GM12878 (cell line): ENCODE measurements at regions not wholly inside any gene's neighbourhood (a gene's known extent, or its start where the extent isn't known, plus 50 kb on each side); places are given as distances from the start of the nearest gene placed in this dataset.

Source experiments
- CBFB ChIP-seq: IDR thresholded peaks from 2 replicates; pipeline ENCODE4 v1.6.1; 2016; ENCODE audit warnings: antibody characterized with exemption, low read depth
- CTCF ChIP-seq, 3 experiments: IDR thresholded peaks in 2 of 3; conservative IDR thresholded peaks in 1 of 3; 2 replicates each; pipeline ENCODE4 v1.5.1; 2011; ENCODE audit warnings: low read depth in 3 of 3, low read length in 3 of 3, mild to moderate bottlenecking in 3 of 3, control low read depth in 2 of 3, moderate library complexity in 2 of 3, inconsistent platforms in 1 of 3, mixed read lengths in 1 of 3; ENCODE audit not compliant: control insufficient read depth in 2 of 3, insufficient read depth in 1 of 3; ENCODE audit errors: extremely low read depth in 1 of 3
- E4F1 ChIP-seq: fragments of 450-650 bp; IDR thresholded peaks from 2 replicates; pipeline ENCODE4 v1.6.1; 2018; ENCODE audit warnings: borderline replicate concordance, mild to moderate bottlenecking; ENCODE audit not compliant: partially characterized antibody
- EP300 ChIP-seq, 2 experiments: fragments of 150-350 bp in 1 of 2; IDR thresholded peaks; 2 replicates each; pipeline ENCODE4 v1.6.1; 2011 to 2012; ENCODE audit warnings: low read depth in 2 of 2, low read length in 2 of 2, borderline replicate concordance in 1 of 2, improper control_type of control experiment in 1 of 2, inconsistent platforms in 1 of 2; ENCODE audit not compliant: control insufficient read depth in 1 of 2
- FOS ChIP-seq: IDR thresholded peaks from 3 replicates; pipeline ENCODE4 v1.6.1; 2011; ENCODE audit warnings: borderline replicate concordance; ENCODE audit not compliant: insufficient read length; ENCODE audit errors: extremely low read depth
- KAT2A ChIP-seq: conservative IDR thresholded peaks from 2 replicates; pipeline ENCODE4 v1.6.1; 2011; ENCODE audit warnings: low read depth, low read length; ENCODE audit not compliant: control insufficient read depth
- MXI1 ChIP-seq: fragments of 150-350 bp; IDR thresholded peaks from 2 replicates; pipeline ENCODE4 v1.6.1; 2011; ENCODE audit warnings: low read depth, mild to moderate bottlenecking, inconsistent platforms, low read length, improper control_type of control experiment
- POLR2A ChIP-seq: IDR thresholded peaks from 2 replicates; pipeline ENCODE4 v1.6.1; 2011; ENCODE audit warnings: low read depth, mild to moderate bottlenecking, low read length
- PRDM15 ChIP-seq: fragments of 450-650 bp; formaldehyde crosslinking; IDR thresholded peaks from 2 replicates; pipeline ENCODE4 v1.4.0; 2020; ENCODE audit warnings: mild to moderate bottlenecking, moderate library complexity
- SREBF2 ChIP-seq: IDR thresholded peaks from 2 replicates; pipeline ENCODE4 v1.6.1; 2012; ENCODE audit warnings: mild to moderate bottlenecking, low read length
- TCF3 ChIP-seq: IDR thresholded peaks from 2 replicates; pipeline ENCODE4 v1.6.1; 2012; ENCODE audit warnings: low read depth, mild to moderate bottlenecking, low read length, borderline replicate concordance; ENCODE audit not compliant: insufficient read depth
- USF2 ChIP-seq: IDR thresholded peaks from 2 replicates; pipeline ENCODE4 v1.6.1; 2011; ENCODE audit warnings: low read depth, low read length, improper control_type of control experiment, borderline replicate concordance
- ZNF384 ChIP-seq: IDR thresholded peaks from 2 replicates; pipeline ENCODE4 v1.6.1; 2012; ENCODE audit warnings: low read depth, mild to moderate bottlenecking, low read length, improper control_type of control experiment, borderline replicate concordance
- TF ChIP-seq, protein P1 (sequence below): IDR thresholded peaks from 2 replicates; pipeline ENCODE4 v1.6.1; 2012; ENCODE audit warnings: low read length, inconsistent platforms

DNA sequence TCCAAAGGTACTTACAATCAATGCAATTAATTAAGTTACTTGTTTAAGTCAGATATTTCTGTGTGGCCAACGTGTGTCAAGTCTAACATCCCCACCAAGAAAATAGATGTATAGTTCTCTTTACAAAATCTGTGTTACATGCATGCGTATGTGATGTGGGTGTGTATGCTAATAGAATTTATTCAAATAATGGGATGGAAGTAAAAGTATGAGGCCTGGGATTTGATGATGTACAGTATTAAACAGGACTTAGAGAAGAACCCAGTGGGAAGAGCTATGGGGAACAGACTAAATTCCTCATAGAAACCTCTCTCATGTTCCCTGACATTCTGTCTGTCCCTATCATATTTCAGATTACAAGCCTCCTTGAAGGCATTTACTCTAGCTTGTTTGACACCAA is 72.5 kb downstream of the IFI44 start:
- TF ChIP-seq PRDM15 (CRISPR knock-in tag) (no peak), EP300 (IDR thresholded peaks at IDR 0.05; ENCODE audit: borderline replicate concordance in 1 of 2, control insufficient read depth in 1 of 2, low read depth in 2 of 2, low read length in 2 of 2) (no peak), FOS (no peak), CTCF (IDR thresholded peaks at IDR 0.05 in 2 of 3, conservative IDR thresholded peaks at IDR 0.05 in 1 of 3; ENCODE audit: control insufficient read depth in 2 of 3, extremely low read depth in 1 of 3, insufficient read depth in 1 of 3, low read depth in 3 of 3, low read length in 3 of 3) (no peak), ZNF384 (no peak), USF2 (no peak), MXI1 (no peak), SREBF2 (no peak), KAT2A (no peak), POLR2A (no peak), TCF3 (no peak), CBFB (no peak), E4F1 (no peak)
- TF ChIP-seq, protein P1, sequence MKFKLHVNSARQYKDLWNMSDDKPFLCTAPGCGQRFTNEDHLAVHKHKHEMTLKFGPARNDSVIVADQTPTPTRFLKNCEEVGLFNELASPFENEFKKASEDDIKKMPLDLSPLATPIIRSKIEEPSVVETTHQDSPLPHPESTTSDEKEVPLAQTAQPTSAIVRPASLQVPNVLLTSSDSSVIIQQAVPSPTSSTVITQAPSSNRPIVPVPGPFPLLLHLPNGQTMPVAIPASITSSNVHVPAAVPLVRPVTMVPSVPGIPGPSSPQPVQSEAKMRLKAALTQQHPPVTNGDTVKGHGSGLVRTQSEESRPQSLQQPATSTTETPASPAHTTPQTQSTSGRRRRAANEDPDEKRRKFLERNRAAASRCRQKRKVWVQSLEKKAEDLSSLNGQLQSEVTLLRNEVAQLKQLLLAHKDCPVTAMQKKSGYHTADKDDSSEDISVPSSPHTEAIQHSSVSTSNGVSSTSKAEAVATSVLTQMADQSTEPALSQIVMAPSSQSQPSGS = no peak
